HL-60 (cell line): ENCODE measurements at regions not wholly inside any gene's neighbourhood (a gene's known extent, or its start where the extent isn't known, plus 50 kb on each side); places are given as distances from the start of the nearest gene placed in this dataset.

Experiments used
- DNase-seq, 2 experiments: peaks; one replicate each; pipeline ENCODE4 v3.0.0-alpha.2; 2010 to 2020; ENCODE audit warnings: low read depth in 1 of 2, low spot score in 1 of 2
- H3K27ac ChIP-seq: fragments of 250-450 bp; sonication (Bioruptor Pico); replicated peaks from 2 replicates; pipeline ENCODE4 v1.5.1; 2020; ENCODE audit warnings: mild to moderate bottlenecking, moderate library complexity
- H3K27me3 ChIP-seq: fragments of 250-450 bp; sonication (Bioruptor Pico); 2 replicates; pipeline ENCODE4 v1.5.1; 2021; ENCODE audit warnings: mild to moderate bottlenecking, moderate library complexity; ENCODE audit not compliant: insufficient read depth, poor library complexity, severe bottlenecking
- H3K4me3 ChIP-seq: replicated peaks from 2 replicates; pipeline ENCODE4 v1.5.1; 2011; ENCODE audit warnings: mild to moderate bottlenecking, control low read depth, low read length; ENCODE audit not compliant: insufficient read depth
- GABPA ChIP-seq: IDR thresholded peaks from 2 replicates; pipeline ENCODE4 v1.6.1; 2012; ENCODE audit warnings: low read depth
- POLR2AphosphoS5 ChIP-seq: IDR thresholded peaks from 2 replicates; pipeline ENCODE4 v1.6.1; 2012; ENCODE audit warnings: low read depth
- SPI1 ChIP-seq: IDR thresholded peaks from 2 replicates; pipeline ENCODE4 v1.6.1; 2012; ENCODE audit warnings: low read depth, mild to moderate bottlenecking, borderline replicate concordance
- TF ChIP-seq, protein P1 (sequence below): IDR thresholded peaks from 2 replicates; pipeline ENCODE4 v1.6.1; 2012; ENCODE audit warnings: low read depth; ENCODE audit not compliant: insufficient replicate concordance
- TF ChIP-seq, protein P2 (sequence below): IDR thresholded peaks from one replicate; pipeline ENCODE4 v1.5.1; 2011; ENCODE audit warnings: low read length, control low read depth, inconsistent platforms; ENCODE audit not compliant: insufficient read depth

DNA sequence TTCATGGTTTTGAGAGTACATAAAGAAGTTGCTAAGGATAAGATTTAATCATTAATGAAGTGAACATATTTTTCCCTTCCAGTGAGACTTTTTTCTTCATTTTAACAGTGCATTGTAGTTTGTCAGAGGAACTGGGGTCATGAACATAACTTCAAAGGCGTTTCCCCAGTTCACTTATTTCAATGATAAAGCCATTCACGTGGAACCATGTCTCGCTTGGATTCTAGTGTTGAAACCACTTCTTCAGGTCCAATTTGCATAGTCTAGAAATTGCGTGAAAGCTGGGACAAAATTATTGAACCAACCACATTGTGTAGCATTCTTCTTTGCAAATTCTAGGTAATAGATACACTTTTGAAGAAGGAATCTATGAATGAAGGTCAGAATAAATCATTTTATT, 197.0 kb downstream of the CLIC5 start:
- no peaks in the 10 kb centered on the region for H3K27me3 ChIP-seq
- no peak overlapping the region for H3K27ac ChIP-seq
- DNase-seq: no peak
- TF ChIP-seq, protein P1, sequence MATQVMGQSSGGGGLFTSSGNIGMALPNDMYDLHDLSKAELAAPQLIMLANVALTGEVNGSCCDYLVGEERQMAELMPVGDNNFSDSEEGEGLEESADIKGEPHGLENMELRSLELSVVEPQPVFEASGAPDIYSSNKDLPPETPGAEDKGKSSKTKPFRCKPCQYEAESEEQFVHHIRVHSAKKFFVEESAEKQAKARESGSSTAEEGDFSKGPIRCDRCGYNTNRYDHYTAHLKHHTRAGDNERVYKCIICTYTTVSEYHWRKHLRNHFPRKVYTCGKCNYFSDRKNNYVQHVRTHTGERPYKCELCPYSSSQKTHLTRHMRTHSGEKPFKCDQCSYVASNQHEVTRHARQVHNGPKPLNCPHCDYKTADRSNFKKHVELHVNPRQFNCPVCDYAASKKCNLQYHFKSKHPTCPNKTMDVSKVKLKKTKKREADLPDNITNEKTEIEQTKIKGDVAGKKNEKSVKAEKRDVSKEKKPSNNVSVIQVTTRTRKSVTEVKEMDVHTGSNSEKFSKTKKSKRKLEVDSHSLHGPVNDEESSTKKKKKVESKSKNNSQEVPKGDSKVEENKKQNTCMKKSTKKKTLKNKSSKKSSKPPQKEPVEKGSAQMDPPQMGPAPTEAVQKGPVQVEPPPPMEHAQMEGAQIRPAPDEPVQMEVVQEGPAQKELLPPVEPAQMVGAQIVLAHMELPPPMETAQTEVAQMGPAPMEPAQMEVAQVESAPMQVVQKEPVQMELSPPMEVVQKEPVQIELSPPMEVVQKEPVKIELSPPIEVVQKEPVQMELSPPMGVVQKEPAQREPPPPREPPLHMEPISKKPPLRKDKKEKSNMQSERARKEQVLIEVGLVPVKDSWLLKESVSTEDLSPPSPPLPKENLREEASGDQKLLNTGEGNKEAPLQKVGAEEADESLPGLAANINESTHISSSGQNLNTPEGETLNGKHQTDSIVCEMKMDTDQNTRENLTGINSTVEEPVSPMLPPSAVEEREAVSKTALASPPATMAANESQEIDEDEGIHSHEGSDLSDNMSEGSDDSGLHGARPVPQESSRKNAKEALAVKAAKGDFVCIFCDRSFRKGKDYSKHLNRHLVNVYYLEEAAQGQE: no peak
- TF ChIP-seq POLR2AphosphoS5: no peak
- TF ChIP-seq GABPA: no peak
- TF ChIP-seq, protein P2, sequence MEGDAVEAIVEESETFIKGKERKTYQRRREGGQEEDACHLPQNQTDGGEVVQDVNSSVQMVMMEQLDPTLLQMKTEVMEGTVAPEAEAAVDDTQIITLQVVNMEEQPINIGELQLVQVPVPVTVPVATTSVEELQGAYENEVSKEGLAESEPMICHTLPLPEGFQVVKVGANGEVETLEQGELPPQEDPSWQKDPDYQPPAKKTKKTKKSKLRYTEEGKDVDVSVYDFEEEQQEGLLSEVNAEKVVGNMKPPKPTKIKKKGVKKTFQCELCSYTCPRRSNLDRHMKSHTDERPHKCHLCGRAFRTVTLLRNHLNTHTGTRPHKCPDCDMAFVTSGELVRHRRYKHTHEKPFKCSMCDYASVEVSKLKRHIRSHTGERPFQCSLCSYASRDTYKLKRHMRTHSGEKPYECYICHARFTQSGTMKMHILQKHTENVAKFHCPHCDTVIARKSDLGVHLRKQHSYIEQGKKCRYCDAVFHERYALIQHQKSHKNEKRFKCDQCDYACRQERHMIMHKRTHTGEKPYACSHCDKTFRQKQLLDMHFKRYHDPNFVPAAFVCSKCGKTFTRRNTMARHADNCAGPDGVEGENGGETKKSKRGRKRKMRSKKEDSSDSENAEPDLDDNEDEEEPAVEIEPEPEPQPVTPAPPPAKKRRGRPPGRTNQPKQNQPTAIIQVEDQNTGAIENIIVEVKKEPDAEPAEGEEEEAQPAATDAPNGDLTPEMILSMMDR: no peak
- no peak for TF ChIP-seq SPI1
- no peak overlapping the region for H3K4me3 ChIP-seq

DNA sequence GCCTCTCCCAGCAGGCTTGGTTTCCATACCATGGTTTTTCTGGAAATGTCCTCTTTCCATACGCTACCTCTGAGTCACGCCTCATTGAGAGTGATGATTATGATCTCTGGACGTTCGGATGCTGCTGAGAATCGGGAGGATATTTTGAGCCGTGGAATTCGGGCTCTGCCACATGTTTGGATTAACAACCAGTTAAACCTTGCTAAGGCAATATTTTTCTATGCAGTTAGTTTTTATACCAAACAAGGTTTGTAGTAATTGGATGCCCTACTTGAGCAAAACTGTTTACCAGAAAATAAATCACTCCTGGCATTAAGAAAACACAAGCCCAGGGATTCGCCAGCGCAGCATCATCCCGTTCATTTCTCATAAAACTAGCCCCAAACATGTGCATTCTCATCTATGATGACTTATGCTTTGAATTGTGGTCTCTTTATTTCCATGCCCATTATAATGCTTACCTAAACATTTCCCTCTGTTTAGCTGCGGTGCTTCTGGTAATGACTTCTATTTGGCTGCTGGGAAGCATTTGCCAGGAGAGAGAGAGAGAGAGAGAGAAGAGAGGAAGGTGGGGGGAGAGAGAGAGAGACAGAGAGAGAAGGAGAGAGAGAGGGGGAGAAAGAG, 198.9 kb downstream of the CLIC5 start:
- no peak overlapping the region for H3K27ac ChIP-seq
- no peak for DNase-seq
- no peak for TF ChIP-seq GABPA
- TF ChIP-seq, protein P1: no peak
- no peaks in the 10 kb centered on the region for H3K27me3 ChIP-seq
- no peak overlapping the region for H3K4me3 ChIP-seq

DNA sequence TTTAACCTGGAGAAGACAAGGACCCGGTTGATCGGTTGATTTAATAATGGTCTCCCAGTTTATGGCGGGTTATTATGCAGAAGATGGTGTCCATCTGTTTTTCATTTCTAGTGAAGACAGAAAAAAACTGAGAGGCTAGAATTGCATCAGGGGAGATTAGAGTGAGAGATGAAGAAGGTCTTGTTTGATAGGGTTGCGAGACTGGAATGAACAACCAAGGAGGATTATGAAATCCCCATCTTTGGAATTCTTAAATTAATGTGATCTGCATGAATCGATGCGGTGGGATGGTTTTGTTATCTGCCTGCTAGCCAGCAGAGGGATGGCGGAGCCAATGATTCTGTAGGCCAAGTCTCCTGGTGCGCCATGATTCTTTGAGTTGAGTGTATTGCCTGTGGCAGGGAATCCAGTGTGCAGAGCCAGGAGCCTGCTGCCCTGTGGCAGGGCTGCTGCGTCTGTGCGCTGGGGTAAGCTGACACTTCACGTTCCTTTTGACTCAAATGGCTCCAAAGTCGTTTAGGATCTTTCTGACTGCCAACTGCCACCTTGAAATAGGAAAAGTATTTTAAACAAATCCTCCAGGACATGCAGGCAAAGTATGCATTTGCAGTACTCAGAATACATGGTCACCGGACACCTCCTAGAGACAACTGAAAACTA, 200.1 kb downstream of the CLIC5 start:
- H3K4me3 ChIP-seq: no peak overlapping the region
- H3K27ac ChIP-seq: no peak overlapping the region
- H3K27me3 ChIP-seq: no peaks in the 10 kb centered on the region
- DNase-seq: no peak
- TF ChIP-seq SPI1 (no peak), POLR2AphosphoS5 (no peak), GABPA (no peak)
- TF ChIP-seq, protein P2: no peak
- TF ChIP-seq, protein P1: no peak
